ENCODE measurements at regions not wholly inside any gene's neighbourhood (a gene's known extent, or its start where the extent isn't known, plus 50 kb on each side); places are given as distances from the start of the nearest gene placed in this dataset.

- no peaks in the 10 kb centered on the region for H3K9me3 ChIP-seq
- no peaks in the 10 kb centered on the region for H3K4me1 ChIP-seq
- no peaks in the 10 kb centered on the region for H3K27me3 ChIP-seq
- DNase-seq: no peak
- no peak overlapping the region for H3K4me3 ChIP-seq
- H3K27ac ChIP-seq: no peak overlapping the region
- no peaks in the 10 kb centered on the region for H3K36me3 ChIP-seq
- TF ChIP-seq POLR2A (IDR thresholded peaks at IDR 0.05): no peak
- TF ChIP-seq CTCF (IDR thresholded peaks at IDR 0.05): no peak
Observed at GRCh38 chr18:78174737-78175136, 804.9 kb upstream of the SALL3 start.

- no peak for TF ChIP-seq CTCF (IDR thresholded peaks at IDR 0.05)
- TF ChIP-seq POLR2A (IDR thresholded peaks at IDR 0.05): no peak
- no peak overlapping the region for H3K27ac ChIP-seq
- no peak for DNase-seq
Observed at GRCh38 chr18:78178812-78179211, 800.8 kb upstream of the SALL3 start.

GRCh38 chr18:78180741-78181140 lies 798.9 kb upstream of the SALL3 start:
- Histone ChIP-seq H3K36me3 (no peaks in the 10 kb centered on the region), H3K27me3 (no peaks in the 10 kb centered on the region), H3K4me1 (no peaks in the 10 kb centered on the region), H3K27ac (no peak overlapping the region), H3K4me3 (no peak overlapping the region), H3K9me3 (no peaks in the 10 kb centered on the region)
- no peak for DNase-seq
- TF ChIP-seq POLR2A (IDR thresholded peaks at IDR 0.05) (no peak), CTCF (IDR thresholded peaks at IDR 0.05) (no peak)

More at GRCh38 chr18:78178812-78179211, 800.8 kb upstream of the SALL3 start:
- no peaks in the 10 kb centered on the region for H3K4me1 ChIP-seq
- no peaks in the 10 kb centered on the region for H3K27me3 ChIP-seq
- no peaks in the 10 kb centered on the region for H3K9me3 ChIP-seq
- no peak overlapping the region for H3K4me3 ChIP-seq
- no peaks in the 10 kb centered on the region for H3K36me3 ChIP-seq

GRCh38 chr18:78183815-78184214 lies 795.8 kb upstream of the SALL3 start:
- Histone ChIP-seq H3K27me3 (no peaks in the 10 kb centered on the region), H3K4me3 (no peak overlapping the region), H3K27ac (no peak overlapping the region), H3K9me3 (no peaks in the 10 kb centered on the region), H3K36me3 (no peaks in the 10 kb centered on the region), H3K4me1 (no peaks in the 10 kb centered on the region)
- TF ChIP-seq POLR2A (IDR thresholded peaks at IDR 0.05): no peak
- no peak for DNase-seq

GRCh38 chr18:78191276-78191675 lies 788.3 kb upstream of the SALL3 start:
- H3K4me3 ChIP-seq: no peak overlapping the region
- DNase-seq: no peak
- no peaks in the 10 kb centered on the region for H3K4me1 ChIP-seq
- no peak overlapping the region for H3K27ac ChIP-seq
- no peaks in the 10 kb centered on the region for H3K36me3 ChIP-seq
- TF ChIP-seq CTCF (IDR thresholded peaks at IDR 0.05) (no peak), POLR2A (IDR thresholded peaks at IDR 0.05) (no peak)
- no peaks in the 10 kb centered on the region for H3K9me3 ChIP-seq
- no peaks in the 10 kb centered on the region for H3K27me3 ChIP-seq

GRCh38 chr18:78192054-78192453 lies 787.6 kb upstream of the SALL3 start:
- DNase-seq: no peak
- no peaks in the 10 kb centered on the region for H3K27me3 ChIP-seq
- no peaks in the 10 kb centered on the region for H3K4me1 ChIP-seq
- no peaks in the 10 kb centered on the region for H3K9me3 ChIP-seq
- no peak overlapping the region for H3K27ac ChIP-seq
- TF ChIP-seq CTCF (IDR thresholded peaks at IDR 0.05): peak in 1 of 6 experiments; percentile 4
- no peak for TF ChIP-seq POLR2A (IDR thresholded peaks at IDR 0.05)
- no peaks in the 10 kb centered on the region for H3K36me3 ChIP-seq
- H3K4me3 ChIP-seq: no peak overlapping the region
